ENCODE measurements at regions not wholly inside any gene's neighbourhood (a gene's known extent, or its start where the extent isn't known, plus 50 kb on each side); places are given as distances from the start of the nearest gene placed in this dataset.

DNA sequence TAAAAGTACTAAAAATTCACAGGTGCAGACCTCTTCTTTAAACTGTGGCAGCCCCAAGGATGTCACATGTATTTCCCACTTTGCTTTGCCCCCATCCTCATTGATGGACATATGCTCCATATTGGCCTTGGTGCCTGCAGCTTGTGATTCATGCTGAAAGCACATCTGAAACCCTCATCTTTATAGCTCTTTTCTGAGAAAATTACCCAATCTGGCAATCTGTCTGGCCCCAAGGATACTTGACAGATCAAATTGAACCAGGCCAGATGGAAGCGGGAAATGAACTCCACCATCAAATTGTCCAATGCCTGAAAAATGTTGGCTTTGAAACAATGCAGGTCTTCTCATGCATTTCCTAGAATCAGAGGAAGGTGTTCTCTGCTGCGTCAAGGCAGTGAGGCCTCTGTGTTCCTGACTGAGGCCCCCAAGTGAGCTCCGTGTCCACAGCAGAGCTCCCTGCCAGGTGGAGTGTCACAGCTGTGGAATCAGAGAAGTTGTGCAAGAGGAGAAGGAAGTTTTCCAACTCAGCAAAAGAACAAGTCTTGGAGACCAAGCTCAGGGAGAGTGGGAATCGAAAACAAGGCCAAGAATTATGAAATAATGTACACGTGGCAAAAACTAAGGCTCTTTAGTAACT lies 323.7 kb downstream of the PLPP3 start:
- TF ChIP-seq CTCF (IDR thresholded peaks at IDR 0.05) = no peak
- no peak for TF ChIP-seq EZH2phosphoT487 (IDR thresholded peaks at IDR 0.05)

Data from neural progenitor cell (in vitro differentiated cells).